ENCODE measurements at regions not wholly inside any gene's neighbourhood (a gene's known extent, or its start where the extent isn't known, plus 50 kb on each side); places are given as distances from the start of the nearest gene placed in this dataset.

DNA sequence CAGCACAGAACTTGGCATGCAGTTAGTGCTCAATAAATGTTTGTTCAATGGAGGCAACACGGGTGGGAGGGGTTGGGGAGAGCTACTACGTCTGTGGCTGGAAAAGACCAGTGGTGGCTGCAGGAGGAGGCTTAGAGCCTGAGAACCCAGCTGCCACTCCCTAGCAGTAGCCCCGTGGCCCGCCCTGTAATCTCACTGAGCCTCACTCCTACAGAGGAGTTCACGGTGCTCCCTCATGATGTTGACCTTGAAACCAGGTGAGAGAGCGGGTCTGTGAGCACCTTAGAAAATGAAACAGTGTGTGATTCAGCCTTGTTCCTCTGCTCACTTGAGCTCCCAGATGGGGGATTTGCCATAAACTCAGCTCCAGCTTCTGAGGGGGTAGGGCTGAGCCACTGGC lies 299.6 kb downstream of the NPHP4 start:
- TF ChIP-seq FOXA1 (IDR thresholded peaks at IDR 0.05) (no peak), SP1 (IDR thresholded peaks at IDR 0.05) (no peak), ZNF384 (IDR thresholded peaks at IDR 0.05) (no peak)

All from HEK293T (cell line).